ENCODE measurements at regions not wholly inside any gene's neighbourhood (a gene's known extent, or its start where the extent isn't known, plus 50 kb on each side); places are given as distances from the start of the nearest gene placed in this dataset.

- no peak overlapping the region for H3K27ac ChIP-seq (ENCODE audit: low read depth, low read length, poor library complexity, severe bottlenecking)
- intact Hi-C loops (cut with micrococcal nuclease; ENCODE audit: unreplicated experiment): no loop called here
- BruUV-seq (replicated peaks): no TSS peak
- no peaks in the 10 kb centered on the region for H3K27me3 ChIP-seq (replicated peaks; ENCODE audit: insufficient read depth, low read depth, low read length, poor library complexity)
- H3K9me3 ChIP-seq (ENCODE audit: low read depth, low read length, poor library complexity, severe bottlenecking): no peaks in the 10 kb centered on the region
- no peak overlapping the region for H3K4me3 ChIP-seq (ENCODE audit: low read depth, low read length, poor library complexity, severe bottlenecking)
- no peaks in the 10 kb centered on the region for H3K36me3 ChIP-seq (ENCODE audit: insufficient read depth, low read length, poor library complexity, severe bottlenecking)
- ChIA-PET CTCF (no interaction called here), POLR2A (ENCODE audit: low non-redundant PET) (no interaction called here)
- H3K4me1 ChIP-seq (ENCODE audit: insufficient read depth, low read length, poor library complexity, severe bottlenecking): no peaks in the 10 kb centered on the region
- DNase-seq (ENCODE audit: low spot score): no peak
- TF ChIP-seq CTCF (conservative IDR thresholded peaks at IDR 0.05; ENCODE audit: low read depth, low read length) (no peak), EZH2 (IDR thresholded peaks at IDR 0.05; ENCODE audit: borderline replicate concordance, low read depth, low read length, poor library complexity, severe bottlenecking) (no peak)
Measured at GRCh38 chr4:107220976-107221375, 184.9 kb upstream of the DKK2 start.

DNA sequence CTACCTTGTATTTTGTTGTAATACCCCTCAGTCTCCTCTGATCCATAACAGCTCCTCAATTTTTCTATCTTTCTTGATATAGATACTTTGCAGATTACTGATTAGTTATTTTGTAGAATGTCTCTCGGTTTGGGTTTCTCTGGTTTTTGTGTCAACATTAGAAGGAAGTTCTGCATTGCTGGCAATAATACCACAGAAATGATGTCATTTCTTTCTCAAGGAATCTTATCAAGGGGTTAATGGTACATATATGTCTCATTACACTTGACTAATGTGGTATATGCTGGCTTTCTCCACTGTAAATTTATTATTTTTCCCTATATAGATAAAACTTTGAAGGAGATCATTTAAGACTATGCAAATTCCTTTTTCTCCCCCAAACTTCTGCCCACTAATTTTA is 183.6 kb upstream of the DKK2 start:
- intact Hi-C loops (cut with micrococcal nuclease; ENCODE audit: unreplicated experiment): no loop called here
- Histone ChIP-seq H3K4me1 (ENCODE audit: insufficient read depth, low read length, poor library complexity, severe bottlenecking) (no peaks in the 10 kb centered on the region), H3K36me3 (ENCODE audit: insufficient read depth, low read length, poor library complexity, severe bottlenecking) (no peaks in the 10 kb centered on the region), H3K4me3 (ENCODE audit: low read depth, low read length, poor library complexity, severe bottlenecking) (no peak overlapping the region), H3K27me3 (replicated peaks; ENCODE audit: insufficient read depth, low read depth, low read length, poor library complexity) (no peaks in the 10 kb centered on the region), H3K9me3 (ENCODE audit: low read depth, low read length, poor library complexity, severe bottlenecking) (no peaks in the 10 kb centered on the region), H3K27ac (ENCODE audit: low read depth, low read length, poor library complexity, severe bottlenecking) (no peak overlapping the region)
- no peak for TF ChIP-seq EZH2 (IDR thresholded peaks at IDR 0.05; ENCODE audit: borderline replicate concordance, low read depth, low read length, poor library complexity, severe bottlenecking)
- TF ChIP-seq CTCF (conservative IDR thresholded peaks at IDR 0.05; ENCODE audit: low read depth, low read length): no peak
- CTCF ChIA-PET: no interaction called here
- BruUV-seq (replicated peaks): no TSS peak
- DNase-seq (ENCODE audit: low spot score): no peak
- POLR2A ChIA-PET (ENCODE audit: low non-redundant PET): no interaction called here

DNA sequence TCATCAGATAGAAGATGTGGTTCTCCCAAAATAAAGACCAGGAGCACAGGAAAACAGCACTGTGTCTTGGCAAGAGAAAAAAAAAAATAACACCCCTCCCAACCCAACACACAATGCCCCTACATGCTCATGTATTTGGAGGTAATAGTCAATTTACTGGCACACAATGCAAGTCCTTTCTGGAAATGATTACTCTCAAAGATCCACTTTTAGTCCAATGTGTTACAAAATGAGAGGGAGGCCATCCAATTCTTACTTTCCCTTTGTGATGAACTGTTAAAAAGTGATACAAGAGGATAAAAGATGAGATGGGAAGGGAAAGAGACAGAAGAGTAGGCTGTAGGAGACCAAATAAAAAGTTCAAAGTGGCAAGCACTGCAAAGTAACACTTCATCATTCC is 180.3 kb upstream of the DKK2 start:
- DNase-seq (ENCODE audit: low spot score): no peak
- BruUV-seq (replicated peaks): no TSS peak
- H3K4me3 ChIP-seq (ENCODE audit: low read depth, low read length, poor library complexity, severe bottlenecking): no peak overlapping the region
- ChIA-PET POLR2A (ENCODE audit: low non-redundant PET) (no interaction called here), CTCF (no interaction called here)
- H3K9me3 ChIP-seq (ENCODE audit: low read depth, low read length, poor library complexity, severe bottlenecking): no peaks in the 10 kb centered on the region
- TF ChIP-seq CTCF (conservative IDR thresholded peaks at IDR 0.05; ENCODE audit: low read depth, low read length) (no peak), EZH2 (IDR thresholded peaks at IDR 0.05; ENCODE audit: borderline replicate concordance, low read depth, low read length, poor library complexity, severe bottlenecking) (no peak)
- H3K27me3 ChIP-seq (replicated peaks; ENCODE audit: insufficient read depth, low read depth, low read length, poor library complexity): no peaks in the 10 kb centered on the region
- no peak overlapping the region for H3K27ac ChIP-seq (ENCODE audit: low read depth, low read length, poor library complexity, severe bottlenecking)
- intact Hi-C loops (cut with micrococcal nuclease; ENCODE audit: unreplicated experiment): no loop called here
- H3K4me1 ChIP-seq (ENCODE audit: insufficient read depth, low read length, poor library complexity, severe bottlenecking): peaks cover 13% of the 10 kb centered on the region
- no peaks in the 10 kb centered on the region for H3K36me3 ChIP-seq (ENCODE audit: insufficient read depth, low read length, poor library complexity, severe bottlenecking)

All from A673 (cell line).